ENCODE measurements at regions not wholly inside any gene's neighbourhood (a gene's known extent, or its start where the extent isn't known, plus 50 kb on each side); places are given as distances from the start of the nearest gene placed in this dataset.

DNA sequence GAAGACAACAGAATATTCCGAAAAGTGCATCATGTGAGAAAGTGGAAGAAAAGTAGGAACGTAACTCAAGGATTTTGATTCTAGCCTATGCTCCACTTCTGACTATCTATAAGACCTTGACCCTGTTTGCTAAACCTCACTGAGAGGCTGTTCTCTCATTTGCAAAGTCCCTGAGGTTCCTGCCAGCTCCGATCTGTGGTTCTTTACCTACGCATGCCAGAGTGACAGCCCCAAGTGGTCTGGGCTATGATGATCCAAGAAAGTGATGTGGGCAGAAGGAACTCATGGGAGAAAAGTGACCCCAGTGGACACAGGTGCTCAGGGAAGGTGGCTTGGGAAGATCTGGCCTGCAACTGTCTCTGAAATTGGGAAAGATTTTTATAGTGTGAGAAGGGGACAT, 301.1 kb upstream of the CDH11 start:
- Histone ChIP-seq H3K36me3 (no peaks in the 10 kb centered on the region), H3K4me1 (no peaks in the 10 kb centered on the region), H3K27ac (no peak overlapping the region), H3K27me3 (no peaks in the 10 kb centered on the region), H3K4me3 (no peak overlapping the region), H3K9me3 (peaks cover 0 to 15% (median 12%) of the 10 kb centered on the region in 4 donors)
- WGBS, 5 donors, result 86 to 95% (median 93%) methylated on average over 4 of the region's 4 CpGs
- intact Hi-C loops (cut with DNase I; ENCODE audit: low total_unique reads), result no loop called here
- TF ChIP-seq, protein P1, sequence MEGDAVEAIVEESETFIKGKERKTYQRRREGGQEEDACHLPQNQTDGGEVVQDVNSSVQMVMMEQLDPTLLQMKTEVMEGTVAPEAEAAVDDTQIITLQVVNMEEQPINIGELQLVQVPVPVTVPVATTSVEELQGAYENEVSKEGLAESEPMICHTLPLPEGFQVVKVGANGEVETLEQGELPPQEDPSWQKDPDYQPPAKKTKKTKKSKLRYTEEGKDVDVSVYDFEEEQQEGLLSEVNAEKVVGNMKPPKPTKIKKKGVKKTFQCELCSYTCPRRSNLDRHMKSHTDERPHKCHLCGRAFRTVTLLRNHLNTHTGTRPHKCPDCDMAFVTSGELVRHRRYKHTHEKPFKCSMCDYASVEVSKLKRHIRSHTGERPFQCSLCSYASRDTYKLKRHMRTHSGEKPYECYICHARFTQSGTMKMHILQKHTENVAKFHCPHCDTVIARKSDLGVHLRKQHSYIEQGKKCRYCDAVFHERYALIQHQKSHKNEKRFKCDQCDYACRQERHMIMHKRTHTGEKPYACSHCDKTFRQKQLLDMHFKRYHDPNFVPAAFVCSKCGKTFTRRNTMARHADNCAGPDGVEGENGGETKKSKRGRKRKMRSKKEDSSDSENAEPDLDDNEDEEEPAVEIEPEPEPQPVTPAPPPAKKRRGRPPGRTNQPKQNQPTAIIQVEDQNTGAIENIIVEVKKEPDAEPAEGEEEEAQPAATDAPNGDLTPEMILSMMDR (IDR thresholded peaks at IDR 0.05), result no peak
- TF ChIP-seq POLR2A (IDR thresholded peaks at IDR 0.05) (no peak), POLR2AphosphoS5 (IDR thresholded peaks at IDR 0.05) (no peak), EP300 (IDR thresholded peaks at IDR 0.05) (no peak)
- no peak for DNase-seq

DNA sequence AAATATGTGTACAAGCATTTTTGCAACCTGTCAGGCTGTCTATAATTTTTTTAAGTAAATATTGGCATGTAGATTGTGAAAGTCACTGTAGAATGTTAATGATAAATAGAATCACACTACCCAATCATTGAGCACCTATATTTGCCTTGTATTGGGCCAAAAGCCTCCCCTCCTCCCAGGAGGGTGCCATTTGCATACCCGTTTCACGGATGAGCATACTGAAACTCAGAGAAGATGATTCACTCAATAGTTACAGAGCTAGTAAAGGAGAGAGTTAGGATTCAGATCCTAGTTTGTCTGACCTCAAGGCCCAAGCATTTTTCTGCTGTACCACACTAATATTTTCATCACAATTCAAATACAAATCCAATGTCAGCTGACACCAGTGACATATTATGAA, 299.7 kb upstream of the CDH11 start:
- no peak for DNase-seq
- 81 to 89% (median 85%) methylated on average over 2 of the region's 2 CpGs for WGBS, 5 donors
- TF ChIP-seq EP300 (IDR thresholded peaks at IDR 0.05), result no peak
- TF ChIP-seq, protein P1 (IDR thresholded peaks at IDR 0.05), result no peak
- no peak for TF ChIP-seq POLR2A (IDR thresholded peaks at IDR 0.05)
- no peak for TF ChIP-seq POLR2AphosphoS5 (IDR thresholded peaks at IDR 0.05)
- Histone ChIP-seq H3K27me3 (no peaks in the 10 kb centered on the region), H3K4me1 (no peaks in the 10 kb centered on the region), H3K36me3 (no peaks in the 10 kb centered on the region), H3K27ac (no peak overlapping the region), H3K4me3 (no peak overlapping the region), H3K9me3 (peaks cover 0 to 15% (median 12%) of the 10 kb centered on the region in 4 donors)
- intact Hi-C loops (cut with DNase I; ENCODE audit: low total_unique reads), result no loop called here

DNA sequence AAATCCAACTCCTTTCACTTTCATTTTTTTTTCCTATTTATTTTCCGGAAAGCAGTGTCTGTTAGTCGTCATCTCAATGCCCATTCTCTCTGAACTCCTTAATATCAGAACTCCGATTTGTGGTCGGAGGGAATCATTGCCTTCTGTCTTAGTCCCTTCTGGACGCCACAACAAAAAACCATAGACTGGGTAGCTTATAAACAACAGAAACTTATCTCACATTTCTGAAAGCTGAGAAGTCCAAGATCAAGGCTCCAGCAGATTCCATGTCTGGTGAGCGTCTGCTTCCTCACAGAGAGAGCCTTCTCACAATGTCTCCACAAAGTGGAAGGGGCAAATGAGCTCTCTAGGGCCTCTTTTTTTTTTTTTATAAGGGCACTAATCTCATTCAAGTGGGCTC, 296.6 kb upstream of the CDH11 start:
- Histone ChIP-seq H3K4me3 (no peak overlapping the region), H3K4me1 (no peaks in the 10 kb centered on the region), H3K27ac (no peak overlapping the region), H3K27me3 (no peaks in the 10 kb centered on the region), H3K36me3 (no peaks in the 10 kb centered on the region), H3K9me3 (peaks cover 0 to 15% (median 12%) of the 10 kb centered on the region in 4 donors)
- TF ChIP-seq, protein P1 (IDR thresholded peaks at IDR 0.05), result no peak
- no peak for TF ChIP-seq POLR2AphosphoS5 (IDR thresholded peaks at IDR 0.05)
- no peak for TF ChIP-seq POLR2A (IDR thresholded peaks at IDR 0.05)
- no peak for TF ChIP-seq EP300 (IDR thresholded peaks at IDR 0.05)
- intact Hi-C loops (cut with DNase I; ENCODE audit: low total_unique reads), result no loop called here
- DNase-seq, result no peak
- 76 to 86% (median 84%) methylated on average over 6 of the region's 6 CpGs for WGBS, 5 donors

DNA sequence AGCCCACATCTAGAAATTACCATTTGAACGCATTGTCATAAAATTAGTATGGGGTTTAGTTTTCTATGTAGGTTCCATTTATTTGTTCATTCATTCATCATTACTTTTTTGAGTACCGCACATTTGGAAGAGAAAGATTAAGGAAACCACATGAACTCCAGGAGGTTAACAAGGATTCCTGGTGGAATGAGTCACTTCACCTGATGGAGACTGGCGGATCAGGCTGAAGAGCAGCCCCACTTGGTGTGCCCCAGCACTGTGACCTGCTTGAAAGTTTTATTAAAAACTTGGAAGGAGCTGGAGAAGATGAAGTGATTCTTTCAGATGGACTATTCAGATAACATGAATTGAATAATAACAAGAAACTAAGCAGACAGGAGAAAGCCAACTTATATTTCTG, 293.6 kb upstream of the CDH11 start:
- no peak for DNase-seq
- intact Hi-C loops (cut with DNase I; ENCODE audit: low total_unique reads), result no loop called here
- 77 to 93% (median 88%) methylated on average over 3 of the region's 3 CpGs for WGBS, 5 donors
- TF ChIP-seq POLR2A (IDR thresholded peaks at IDR 0.05) (no peak), EP300 (IDR thresholded peaks at IDR 0.05) (no peak), POLR2AphosphoS5 (IDR thresholded peaks at IDR 0.05) (no peak)
- TF ChIP-seq, protein P1 (IDR thresholded peaks at IDR 0.05), result no peak
- H3K4me3 ChIP-seq, result no peak overlapping the region
- H3K4me1 ChIP-seq, result no peaks in the 10 kb centered on the region
- H3K27ac ChIP-seq, result no peak overlapping the region
- H3K9me3 ChIP-seq, result peaks cover 0 to 15% (median 12%) of the 10 kb centered on the region in 4 donors
- no peaks in the 10 kb centered on the region for H3K27me3 ChIP-seq
- H3K36me3 ChIP-seq, result no peaks in the 10 kb centered on the region
